Neural crest cell (in vitro differentiated cells): ENCODE measurements at regions not wholly inside any gene's neighbourhood (a gene's known extent, or its start where the extent isn't known, plus 50 kb on each side); places are given as distances from the start of the nearest gene placed in this dataset.

Experiments
- DNase-seq: peaks from one replicate; pipeline ENCODE4 v3.0.0; 2021; ENCODE audit warnings: low read depth, mixed read lengths, low spot score
- H3K27ac Mint-ChIP-seq: one replicate; pipeline ENCODE4 v1.8.0; 2021; ENCODE audit warnings: mild to moderate bottlenecking, mixed read lengths; ENCODE audit not compliant: unreplicated experiment
- H3K27me3 Mint-ChIP-seq: 2 replicates; pipeline ENCODE4 v1.8.0; 2021; ENCODE audit warnings: low read depth, mild to moderate bottlenecking, mixed read lengths
- H3K36me3 Mint-ChIP-seq: 2 replicates; pipeline ENCODE4 v1.8.0; 2021; ENCODE audit warnings: low read depth, mild to moderate bottlenecking, mixed read lengths
- H3K4me1 Mint-ChIP-seq: 2 replicates; pipeline ENCODE4 v1.8.0; 2021; ENCODE audit warnings: mixed read lengths
- H3K4me3 Mint-ChIP-seq: one replicate; pipeline ENCODE4 v1.8.0; 2021; ENCODE audit warnings: mild to moderate bottlenecking, mixed read lengths
- H3K9me3 Mint-ChIP-seq: 2 replicates; pipeline ENCODE4 v1.8.0; 2021; ENCODE audit warnings: mixed read lengths
- TF ChIP-seq, protein P1 (sequence below): fragments of 200-600 bp; sonication (generic); conservative IDR thresholded peaks from 2 replicates; pipeline ENCODE4 v1.5.0; 2021; ENCODE audit warnings: antibody characterized with exemption, mild to moderate bottlenecking

DNA sequence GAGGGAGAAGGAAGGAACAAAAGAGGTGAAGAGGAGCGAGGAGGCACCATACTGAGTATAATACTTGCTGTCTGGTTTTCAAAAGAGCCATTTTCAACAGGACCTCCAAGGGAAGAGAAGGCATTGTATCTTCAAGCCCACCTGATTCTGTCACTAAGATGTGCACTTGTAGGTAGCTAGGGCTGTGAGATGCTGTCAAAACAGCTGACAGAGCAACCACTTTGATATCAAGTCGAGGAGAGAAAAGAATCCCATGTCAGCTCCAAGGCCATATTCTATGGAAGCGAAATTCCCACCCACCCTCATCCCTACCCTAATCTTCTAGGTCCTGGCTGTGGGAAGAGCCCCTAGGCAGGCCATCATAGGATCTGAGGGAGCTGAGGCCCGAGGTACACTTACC lies 70.9 kb upstream of the PRDM11 start:
- peaks cover 21% of the 10 kb centered on the region for H3K4me1 Mint-ChIP-seq
- TF ChIP-seq, protein P1, sequence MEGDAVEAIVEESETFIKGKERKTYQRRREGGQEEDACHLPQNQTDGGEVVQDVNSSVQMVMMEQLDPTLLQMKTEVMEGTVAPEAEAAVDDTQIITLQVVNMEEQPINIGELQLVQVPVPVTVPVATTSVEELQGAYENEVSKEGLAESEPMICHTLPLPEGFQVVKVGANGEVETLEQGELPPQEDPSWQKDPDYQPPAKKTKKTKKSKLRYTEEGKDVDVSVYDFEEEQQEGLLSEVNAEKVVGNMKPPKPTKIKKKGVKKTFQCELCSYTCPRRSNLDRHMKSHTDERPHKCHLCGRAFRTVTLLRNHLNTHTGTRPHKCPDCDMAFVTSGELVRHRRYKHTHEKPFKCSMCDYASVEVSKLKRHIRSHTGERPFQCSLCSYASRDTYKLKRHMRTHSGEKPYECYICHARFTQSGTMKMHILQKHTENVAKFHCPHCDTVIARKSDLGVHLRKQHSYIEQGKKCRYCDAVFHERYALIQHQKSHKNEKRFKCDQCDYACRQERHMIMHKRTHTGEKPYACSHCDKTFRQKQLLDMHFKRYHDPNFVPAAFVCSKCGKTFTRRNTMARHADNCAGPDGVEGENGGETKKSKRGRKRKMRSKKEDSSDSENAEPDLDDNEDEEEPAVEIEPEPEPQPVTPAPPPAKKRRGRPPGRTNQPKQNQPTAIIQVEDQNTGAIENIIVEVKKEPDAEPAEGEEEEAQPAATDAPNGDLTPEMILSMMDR, result no peak
- H3K9me3 Mint-ChIP-seq, result no peaks in the 10 kb centered on the region
- H3K27ac Mint-ChIP-seq, result no peak overlapping the region
- no peak for DNase-seq
- H3K27me3 Mint-ChIP-seq, result no peaks in the 10 kb centered on the region
- no peak overlapping the region for H3K4me3 Mint-ChIP-seq
- no peaks in the 10 kb centered on the region for H3K36me3 Mint-ChIP-seq

GRCh38 chr11:45075952-45076351 lies 70.5 kb upstream of the PRDM11 start:
- H3K4me3 Mint-ChIP-seq, result no peak overlapping the region
- no peaks in the 10 kb centered on the region for H3K36me3 Mint-ChIP-seq
- H3K9me3 Mint-ChIP-seq, result no peaks in the 10 kb centered on the region
- peaks cover 1% of the 10 kb centered on the region for H3K27me3 Mint-ChIP-seq
- DNase-seq, result no peak
- TF ChIP-seq, protein P1, result no peak
- no peak overlapping the region for H3K27ac Mint-ChIP-seq
- H3K4me1 Mint-ChIP-seq, result peaks cover 21% of the 10 kb centered on the region

DNA sequence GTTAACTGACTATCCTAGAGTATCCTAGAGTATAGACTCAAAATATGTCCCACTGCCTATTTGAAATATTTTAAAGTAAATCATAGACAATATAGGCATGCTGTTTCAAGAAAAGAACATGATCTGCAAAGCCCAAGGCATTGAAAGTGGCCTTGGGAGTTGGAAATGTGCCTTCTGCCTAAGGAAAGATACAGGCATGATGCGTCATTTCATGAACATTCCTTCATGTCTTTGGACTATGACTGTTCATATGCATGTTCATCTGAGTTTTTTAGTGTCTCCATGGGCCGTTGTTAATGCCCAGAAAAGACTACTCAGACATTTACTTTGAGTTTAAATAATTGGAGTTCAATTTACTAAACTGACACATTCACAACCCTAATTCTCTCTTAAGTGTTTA lies 69.7 kb upstream of the PRDM11 start:
- Mint-ChIP-seq H3K27me3 (peaks cover 2% of the 10 kb centered on the region), H3K9me3 (peaks cover 2% of the 10 kb centered on the region), H3K36me3 (no peaks in the 10 kb centered on the region)

GRCh38 chr11:45078236-45079074 lies 68.0 kb upstream of the PRDM11 start:
- Mint-ChIP-seq H3K4me3 (no peak overlapping the region), H3K36me3 (no peaks in the 10 kb centered on the region), H3K4me1 (peaks cover 25% of the 10 kb centered on the region), H3K27ac (no peak overlapping the region), H3K9me3 (peaks cover 2% of the 10 kb centered on the region), H3K27me3 (peaks cover 10% of the 10 kb centered on the region)
- no peak for DNase-seq
- TF ChIP-seq, protein P1, result no peak

More for the DNA sequence above, 69.7 kb upstream of the PRDM11 start:
- peaks cover 24% of the 10 kb centered on the region for H3K4me1 Mint-ChIP-seq
- no peak overlapping the region for H3K4me3 Mint-ChIP-seq
- H3K27ac Mint-ChIP-seq, result no peak overlapping the region
- TF ChIP-seq, protein P1, result no peak
- no peak for DNase-seq

DNA sequence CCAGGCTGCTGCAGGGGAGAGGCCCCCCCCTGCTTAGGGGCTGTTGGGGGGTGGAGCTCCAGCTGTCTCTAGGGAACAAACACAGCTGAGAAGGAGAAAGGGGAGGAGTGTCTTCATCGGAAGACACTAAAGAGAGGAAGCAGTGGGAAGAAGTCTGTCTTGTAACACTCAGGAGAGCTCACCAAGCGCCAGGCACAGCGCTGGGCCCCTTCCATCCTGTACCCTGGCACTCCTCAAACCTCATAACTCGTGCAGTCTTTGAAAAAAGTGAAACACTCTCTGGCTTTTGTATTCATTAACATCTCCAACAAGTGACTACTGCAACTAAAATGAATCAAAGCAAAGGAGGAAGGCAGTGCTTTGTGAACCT lies 67.4 kb upstream of the PRDM11 start:
- DNase-seq, result no peak
- TF ChIP-seq, protein P1, result no peak
- Mint-ChIP-seq H3K27me3 (peaks cover 14% of the 10 kb centered on the region), H3K4me3 (no peak overlapping the region), H3K4me1 (peaks cover 29% of the 10 kb centered on the region), H3K27ac (peak overlapping the region; percentile 29), H3K36me3 (no peaks in the 10 kb centered on the region), H3K9me3 (peaks cover 2% of the 10 kb centered on the region)
